ENCODE measurements at regions not wholly inside any gene's neighbourhood (a gene's known extent, or its start where the extent isn't known, plus 50 kb on each side); places are given as distances from the start of the nearest gene placed in this dataset.
"Not testable (repeated sequence)": the region's sequence is repeated elsewhere in the genome, so short reads cannot be mapped to it uniquely, and the experiment has no call there.

DNA sequence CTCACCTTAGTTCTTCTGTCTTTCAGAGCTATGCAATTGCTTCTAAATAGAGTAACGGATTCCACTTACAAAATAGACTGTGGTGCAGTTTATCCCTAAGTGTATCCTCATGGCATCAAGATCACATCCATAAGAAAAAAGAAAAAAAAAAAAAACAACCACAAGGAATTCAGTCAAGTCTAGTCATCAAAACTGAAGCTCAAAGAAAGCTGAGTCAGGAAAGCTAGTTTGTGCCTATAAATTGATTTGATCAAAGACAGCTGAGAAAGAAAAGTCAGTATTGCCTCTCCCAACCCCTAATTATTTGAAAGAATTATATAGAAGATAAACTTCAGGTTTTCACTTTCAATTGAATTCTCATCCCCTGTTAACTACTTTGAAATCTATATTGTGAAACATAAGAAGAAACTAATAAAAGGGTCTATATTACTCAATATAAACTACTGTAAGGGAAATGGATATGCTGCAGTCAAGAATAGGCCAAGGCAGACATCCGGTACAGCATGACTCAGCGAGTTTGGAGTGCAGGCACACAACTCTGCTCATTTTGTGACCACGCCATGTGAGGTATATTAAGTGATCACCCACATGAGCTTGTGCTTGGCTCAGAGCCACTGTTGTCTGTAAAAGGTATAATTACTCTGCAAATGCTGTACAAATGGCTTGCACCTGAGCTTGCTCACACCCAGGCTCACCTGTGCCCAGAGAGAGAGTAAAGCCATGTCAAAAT is 568.1 kb upstream of the CRIM1 start:
- DNase-seq = no peak

DNA sequence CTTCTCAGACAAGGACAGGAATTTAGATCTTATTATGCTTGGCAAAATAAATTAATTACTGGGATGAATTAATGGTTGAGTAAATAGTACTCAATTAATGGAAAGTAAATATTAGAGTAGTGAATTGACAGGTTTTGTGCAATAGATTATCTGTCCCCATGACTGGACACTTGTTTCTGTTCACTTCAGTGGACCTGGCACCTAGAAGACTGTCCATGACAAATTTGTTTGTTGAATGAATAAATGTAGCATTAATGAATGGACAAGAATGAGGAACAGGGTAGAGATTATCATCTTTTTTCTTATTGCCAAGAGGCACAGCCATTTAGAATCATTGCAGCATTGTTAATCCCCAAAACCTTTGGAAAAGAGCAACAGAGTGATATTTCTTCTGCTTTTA is 570.0 kb upstream of the CRIM1 start:
- no peak for DNase-seq

DNA sequence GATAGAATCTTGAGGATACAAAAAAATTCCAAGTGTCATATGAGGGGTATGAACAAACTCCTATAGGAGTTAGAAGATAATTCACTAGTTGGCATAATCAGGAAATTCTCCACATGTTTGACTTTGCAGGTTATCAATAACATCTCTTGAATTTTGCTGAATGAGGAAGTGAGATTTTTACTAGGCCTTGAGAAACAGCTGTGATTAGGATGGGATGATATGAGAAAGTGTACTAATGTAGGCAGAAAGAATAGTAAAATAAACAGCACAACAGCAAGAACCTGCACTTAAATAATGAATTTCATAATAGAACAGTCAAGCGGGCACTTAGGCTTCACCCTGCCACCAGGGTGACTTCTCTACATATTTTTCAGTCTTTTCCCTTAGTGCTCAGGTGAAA is 570.8 kb upstream of the CRIM1 start:
- DNase-seq = no peak

DNA sequence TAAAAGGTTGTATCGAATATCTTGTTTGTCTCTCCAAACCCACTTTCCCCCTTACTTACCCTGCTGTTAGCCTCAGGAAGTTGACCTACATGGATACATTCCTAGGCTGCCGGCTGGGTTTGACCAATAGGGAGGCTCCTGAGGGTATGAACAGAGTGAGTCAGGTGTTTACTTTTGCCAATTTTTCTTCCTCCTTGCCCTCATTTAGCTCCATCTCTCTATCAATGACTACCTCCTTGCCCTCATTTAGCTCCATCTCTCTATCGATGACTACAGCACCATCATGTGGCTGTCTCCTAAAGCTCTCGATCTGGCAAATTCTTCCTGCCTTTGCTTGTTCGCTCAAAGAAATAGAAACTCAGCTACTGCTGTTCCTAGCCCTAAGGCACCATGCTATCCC is 571.9 kb upstream of the CRIM1 start:
- DNase-seq = no peak

DNA sequence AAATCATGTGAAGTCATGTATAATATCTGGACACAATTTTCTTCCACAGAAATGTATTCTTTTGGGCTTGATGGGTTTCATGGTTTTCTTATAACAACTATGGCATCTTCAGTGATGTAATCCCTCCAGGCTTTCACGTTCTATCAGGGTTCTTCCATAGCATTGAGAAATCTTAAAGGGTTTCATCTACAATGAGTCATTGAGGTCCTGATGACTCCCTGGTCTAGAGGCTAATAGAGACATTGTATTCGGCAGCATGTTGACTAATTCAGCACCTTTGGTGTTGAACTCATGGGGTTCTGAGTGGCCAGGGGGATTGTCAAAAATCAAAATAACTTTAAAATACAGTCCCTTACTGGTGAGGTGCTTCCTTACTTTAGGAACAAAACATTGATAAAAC is 614.0 kb upstream of the CRIM1 start:
- no peak for DNase-seq

DNA sequence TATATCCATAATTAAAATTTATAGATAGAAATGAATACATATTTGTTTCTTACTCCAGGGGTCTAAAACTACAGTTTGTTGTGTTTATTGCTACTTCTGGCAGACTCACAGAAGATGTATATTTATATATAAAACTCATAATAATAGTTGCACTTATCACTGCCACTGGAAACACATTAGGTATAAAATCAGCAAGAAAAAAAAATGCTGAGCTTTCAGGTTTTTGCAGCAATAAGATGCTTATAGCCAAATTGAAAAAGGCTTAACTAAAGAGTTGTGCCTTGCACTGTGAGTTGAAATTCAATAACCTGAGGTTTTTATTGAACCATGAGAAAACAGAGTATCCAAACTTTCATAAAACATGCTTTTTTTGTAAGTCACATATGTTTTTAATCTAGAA is 623.9 kb upstream of the CRIM1 start:
- no peak for DNase-seq

DNA sequence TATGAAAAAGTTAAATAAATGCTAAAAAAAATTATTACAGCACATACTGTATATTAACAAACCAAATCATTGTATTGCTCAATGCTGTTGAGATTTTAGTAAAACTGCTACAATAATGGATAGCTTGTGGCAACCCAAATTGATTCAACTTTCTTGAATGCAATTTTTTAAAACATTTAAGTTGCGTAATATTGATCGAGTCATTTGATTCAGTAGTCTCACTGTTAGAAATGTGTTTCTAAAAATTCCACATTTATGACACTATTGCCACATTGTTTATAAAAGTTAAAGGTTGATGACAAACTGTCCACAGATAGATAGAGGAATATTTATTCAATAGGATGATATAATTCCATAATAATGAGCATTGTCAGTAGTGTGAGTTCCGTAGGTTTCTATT is 640.7 kb upstream of the CRIM1 start:
- DNase-seq = no peak

DNA sequence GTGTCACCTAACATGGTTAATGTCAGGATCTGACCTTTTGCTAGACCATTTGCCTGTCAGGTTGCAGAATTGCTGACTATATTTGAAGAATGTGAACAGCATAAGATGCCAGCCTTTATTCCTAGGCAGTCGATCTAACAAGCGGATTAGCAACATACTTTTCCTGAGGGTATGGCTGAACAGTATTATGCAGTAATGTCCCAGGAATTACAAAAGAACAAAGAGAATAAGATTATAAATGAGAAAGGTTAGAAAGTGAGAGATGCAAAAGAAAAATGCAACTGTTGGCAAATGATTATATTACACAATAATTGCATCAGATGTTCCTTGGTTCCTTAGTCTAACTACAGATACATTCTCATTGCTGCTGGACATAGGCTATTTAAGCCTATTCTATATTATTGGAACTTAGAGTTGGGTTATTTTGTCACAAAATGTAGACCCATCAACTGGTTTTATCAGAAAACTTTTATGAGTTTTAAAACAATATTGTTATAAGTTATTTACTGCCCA is 647.1 kb upstream of the CRIM1 start:
- DNase-seq = no peak

DNA sequence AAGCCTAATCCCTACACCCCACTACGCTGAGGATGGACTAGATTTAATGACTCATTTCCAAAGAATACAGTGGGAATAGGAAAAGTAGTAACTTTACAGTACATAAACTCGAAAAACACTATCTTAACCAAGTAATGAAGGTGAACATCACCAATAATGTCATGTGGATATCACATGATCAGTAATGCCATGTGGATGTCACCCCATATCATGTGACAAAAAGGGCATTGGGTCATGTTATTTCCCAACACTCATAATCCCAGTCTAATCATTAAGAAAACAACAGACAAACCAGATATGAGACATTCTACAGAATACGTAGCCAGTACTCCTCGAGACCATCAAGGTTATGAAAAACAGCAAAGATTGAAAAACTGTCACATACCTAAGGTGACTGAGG is 667.3 kb upstream of the CRIM1 start:
- no peak for DNase-seq

DNA sequence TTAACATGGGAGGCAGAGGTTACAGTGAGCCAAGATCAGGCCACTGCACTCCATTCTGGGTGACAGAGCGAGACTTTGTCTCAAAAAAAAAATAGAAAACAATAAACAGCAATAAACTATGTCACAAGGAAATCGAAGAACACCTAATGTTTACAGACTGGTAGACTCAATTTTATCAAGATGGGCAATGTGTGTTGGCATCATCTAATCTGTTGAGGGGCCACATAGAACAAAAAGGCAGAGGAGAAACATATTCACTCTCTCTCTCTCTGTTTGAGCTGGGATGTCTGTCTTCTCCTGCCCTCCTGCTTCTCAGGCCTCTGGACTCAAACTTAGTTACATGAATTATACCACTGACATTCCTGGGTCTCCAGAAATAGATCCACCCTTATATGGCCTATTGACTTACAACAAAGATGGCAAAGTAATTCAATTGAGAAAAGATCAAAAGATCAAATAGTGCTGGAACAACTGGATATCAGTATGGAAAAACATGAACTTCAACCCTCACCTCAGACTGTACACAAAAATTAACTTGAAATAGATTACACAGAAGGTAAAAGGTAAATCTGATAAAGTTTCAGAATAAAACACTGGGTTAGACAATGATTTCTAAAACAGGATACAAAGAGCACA is 703.8 kb upstream of the CRIM1 start:
- no peak for DNase-seq

DNA sequence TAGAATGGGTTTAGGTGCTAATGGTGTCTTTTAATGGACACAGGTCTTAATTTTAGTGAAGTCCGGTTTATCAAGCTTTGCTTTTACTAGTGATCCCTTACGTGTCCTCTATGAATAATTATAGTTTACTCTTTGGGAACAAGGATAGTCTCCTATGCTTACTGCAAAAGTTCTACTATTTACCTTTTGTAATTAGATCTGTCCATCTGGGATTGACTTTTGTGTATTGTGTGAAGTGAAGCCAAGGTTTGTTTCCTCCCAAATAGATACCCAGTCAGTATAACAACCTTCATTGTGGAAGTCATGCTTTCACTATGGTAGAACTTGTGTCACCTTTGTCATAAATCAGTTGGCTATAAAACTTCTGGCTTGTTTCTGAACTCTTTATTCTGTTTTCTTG is 740.9 kb upstream of the CRIM1 start:
- DNase-seq = no peak

DNA sequence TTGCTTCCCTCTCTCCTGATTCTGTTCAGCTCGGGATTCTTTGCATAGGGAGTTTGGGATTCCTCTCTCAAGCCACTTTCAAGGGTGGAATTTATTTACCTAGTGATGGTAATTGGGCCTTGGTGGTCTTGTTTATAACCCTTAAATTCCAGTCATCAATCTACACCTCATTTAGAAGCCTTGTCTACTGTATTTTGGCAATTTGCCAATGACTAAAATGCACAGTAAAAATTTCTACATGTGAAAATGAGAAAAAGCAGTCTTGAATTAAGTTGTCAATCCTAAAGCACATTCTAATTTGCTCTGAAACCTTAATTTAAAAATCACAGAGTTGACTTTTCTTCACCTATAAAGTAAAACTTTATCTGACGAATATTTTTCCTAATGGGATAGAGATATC is 749.2 kb upstream of the CRIM1 start:
- DNase-seq = no peak

DNA sequence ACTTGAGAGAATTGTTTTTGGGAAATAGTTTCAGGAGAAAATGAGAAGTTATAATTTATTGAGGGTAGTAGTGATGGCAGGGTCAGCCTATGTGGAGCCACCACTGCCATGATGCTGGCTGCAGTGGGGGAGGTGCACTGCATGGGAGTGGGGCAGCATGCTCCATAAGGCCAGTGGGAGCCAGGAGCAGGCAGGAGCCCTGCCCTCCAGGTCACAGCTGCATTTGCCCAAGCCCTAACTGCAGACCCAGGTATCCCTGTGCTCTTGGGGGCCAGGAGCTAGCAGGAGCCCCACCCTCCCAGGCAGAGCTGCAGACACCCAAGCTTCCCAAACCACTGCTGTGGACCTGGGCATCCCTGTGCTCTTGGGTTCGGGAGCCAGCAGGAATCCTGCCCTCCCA is 757.3 kb upstream of the CRIM1 start:
- DNase-seq = no peak

DNA sequence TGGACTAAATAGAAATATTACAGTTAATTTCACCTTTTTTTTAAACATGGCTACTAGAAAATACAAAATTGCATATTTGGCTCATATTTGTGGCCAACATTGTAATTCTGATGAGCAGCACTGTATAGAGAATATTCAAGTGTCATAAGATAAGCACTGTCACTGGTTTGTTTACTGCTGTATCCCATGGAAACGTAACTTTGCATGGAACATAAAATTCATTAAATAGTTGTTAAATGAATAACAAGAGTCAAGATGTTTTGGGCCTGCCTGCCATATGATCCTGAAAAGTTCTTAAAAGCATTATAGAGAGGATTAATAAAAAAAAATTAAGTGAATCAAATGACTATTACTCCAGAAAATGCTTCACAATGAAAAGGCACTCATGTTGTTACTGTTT is 763.7 kb upstream of the CRIM1 start:
- DNase-seq = no peak

DNA sequence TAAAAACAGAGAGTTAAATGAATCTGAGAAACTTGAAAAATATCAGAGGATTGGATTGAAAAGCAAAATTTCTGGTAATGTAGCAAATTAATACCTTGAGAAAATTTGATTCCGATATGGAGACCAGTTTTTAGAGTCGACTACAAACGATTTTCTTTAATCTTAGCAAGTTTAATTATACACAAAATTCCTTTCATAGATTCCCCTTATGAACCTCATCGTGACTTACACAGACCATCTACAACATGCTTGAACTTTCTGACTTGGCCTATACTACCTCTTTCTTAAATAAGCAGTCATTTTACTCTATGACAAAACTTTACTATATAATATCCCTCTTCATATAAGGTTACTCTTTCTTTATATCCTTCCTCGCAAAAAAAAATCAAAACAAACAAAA is 769.6 kb upstream of the CRIM1 start:
- DNase-seq = no peak

DNA sequence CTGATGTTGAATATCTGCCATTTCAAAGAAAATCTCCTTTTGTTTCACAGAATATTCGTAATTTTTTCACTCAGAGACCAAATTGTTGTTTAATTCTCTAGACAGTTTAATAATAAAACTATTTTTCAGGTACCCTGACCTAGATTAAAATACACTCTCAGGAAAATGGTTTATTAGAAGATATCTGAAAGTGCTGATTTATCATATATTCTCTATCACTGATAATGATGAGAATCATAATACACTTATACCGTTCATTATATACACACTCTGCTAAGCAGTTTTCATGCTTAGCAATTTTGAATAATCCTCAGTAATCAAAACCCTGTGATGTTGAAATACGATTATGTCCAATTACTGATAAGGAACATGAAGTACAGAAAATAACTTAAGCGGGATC is 772.9 kb upstream of the CRIM1 start:
- DNase-seq = no peak

DNA sequence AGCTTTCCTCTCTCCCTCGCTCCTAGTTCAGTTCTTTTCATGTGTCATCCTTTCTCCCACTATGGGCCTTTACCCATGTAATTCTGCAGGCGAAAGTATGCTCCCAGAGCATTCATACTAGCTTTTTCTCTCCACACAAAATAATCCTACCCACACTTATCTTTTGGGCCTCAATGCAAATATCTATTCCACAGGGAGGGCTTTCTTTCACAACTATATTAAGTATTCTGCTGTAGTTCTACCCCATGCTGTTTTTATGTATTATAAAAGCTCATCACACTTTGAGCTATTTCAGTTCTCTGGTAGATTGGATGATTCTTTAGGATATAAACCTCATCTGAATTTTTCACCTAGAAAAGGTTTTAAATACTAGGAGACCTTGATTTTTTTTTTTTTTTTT is 774.6 kb upstream of the CRIM1 start:
- DNase-seq = no peak

DNA sequence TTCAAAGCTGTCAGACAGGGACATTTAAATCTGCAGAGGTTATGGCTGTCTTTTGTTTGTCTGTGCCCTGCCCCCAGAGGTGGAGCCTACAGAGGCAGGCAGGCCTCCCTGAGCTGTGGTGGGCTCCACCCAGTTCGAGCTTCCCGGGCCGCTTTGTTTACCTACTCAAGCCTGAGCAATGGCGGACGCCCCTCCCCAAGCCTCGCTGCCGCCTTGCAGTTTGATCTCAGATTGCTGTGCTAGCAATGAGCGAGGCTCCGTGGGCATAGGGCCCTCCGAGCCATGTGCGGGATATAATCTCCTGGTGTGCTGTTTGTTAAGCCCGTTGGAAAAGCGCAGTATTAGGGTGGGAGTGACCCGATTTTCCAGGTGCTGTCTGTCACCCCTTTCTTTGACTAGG is 787.0 kb upstream of the CRIM1 start:
- not testable (repeated sequence) for DNase-seq

DNA sequence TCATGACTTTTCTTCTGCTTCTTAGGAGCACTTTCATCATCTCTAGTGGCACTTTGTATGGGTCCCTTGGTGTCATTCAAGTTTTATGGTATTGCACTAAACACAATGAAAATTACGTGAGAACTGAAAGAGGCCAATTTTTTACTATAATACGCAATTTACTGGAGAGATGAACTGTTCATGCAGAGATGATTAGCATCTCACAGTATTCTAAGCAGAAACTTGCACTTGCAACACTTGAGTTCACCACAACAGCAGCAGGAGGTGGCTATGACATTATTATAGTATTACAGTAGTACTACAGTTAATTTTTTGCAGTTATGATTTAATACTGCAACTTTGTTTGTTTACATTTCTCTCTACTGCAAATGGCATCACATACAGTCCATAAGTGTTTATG is 793.1 kb upstream of the CRIM1 start:
- no peak for DNase-seq

DNA sequence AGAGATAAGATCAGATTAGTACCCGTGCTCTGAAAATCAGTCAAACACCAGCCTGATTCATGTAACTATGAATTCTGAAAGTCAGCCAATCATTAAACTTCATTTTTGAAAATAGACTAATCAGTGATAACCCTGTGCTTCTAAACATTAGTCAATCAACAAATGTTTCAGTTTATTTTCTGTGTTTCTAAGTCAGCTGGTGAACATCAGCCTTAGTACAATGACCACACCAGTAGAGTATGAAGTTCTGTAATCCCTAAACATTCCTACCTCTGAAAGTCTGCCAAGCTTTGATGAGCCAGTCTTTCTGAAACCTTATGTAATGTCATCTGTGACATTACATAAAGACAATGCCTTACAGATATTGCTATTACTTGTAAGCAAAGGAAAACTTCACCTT is 807.4 kb upstream of the CRIM1 start:
- no peak for DNase-seq

DNA sequence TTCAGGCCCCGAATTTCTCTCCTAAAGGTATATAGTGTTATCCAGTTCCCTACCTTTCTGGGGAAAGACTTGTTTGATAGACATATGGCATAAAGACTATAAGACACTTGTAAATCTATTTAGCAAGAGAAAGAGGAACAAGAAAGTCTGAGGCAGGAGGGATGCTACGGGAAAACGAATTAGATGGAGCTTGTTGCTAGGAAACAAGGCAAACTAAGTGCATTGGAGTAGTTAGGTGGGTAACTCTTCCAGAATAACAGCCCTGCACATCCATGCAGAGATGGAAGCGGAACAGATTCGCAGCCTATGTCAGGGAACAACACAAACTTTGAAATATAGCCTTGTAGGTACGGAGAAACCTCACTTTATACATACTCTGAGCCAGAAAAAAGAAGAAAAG is 810.3 kb upstream of the CRIM1 start:
- no peak for DNase-seq

DNA sequence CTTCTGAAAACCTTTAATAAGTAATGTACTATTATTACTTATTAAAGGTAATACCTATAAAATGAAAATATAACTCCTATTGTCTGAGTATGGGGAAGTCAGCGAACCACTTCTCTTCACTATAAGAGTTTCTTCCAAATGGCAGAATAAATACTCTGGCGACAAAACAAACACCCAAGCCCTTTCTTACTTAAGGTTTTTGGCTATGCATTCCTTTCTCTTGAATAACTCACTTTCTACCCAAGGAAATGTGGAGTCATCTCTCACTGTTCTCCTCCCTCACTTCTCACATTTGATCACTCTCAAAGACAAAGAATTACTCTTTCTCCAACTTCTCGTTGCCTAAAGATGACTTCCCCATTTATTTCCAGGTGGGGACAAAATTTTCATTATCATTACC is 816.8 kb upstream of the CRIM1 start:
- no peak for DNase-seq

DNA sequence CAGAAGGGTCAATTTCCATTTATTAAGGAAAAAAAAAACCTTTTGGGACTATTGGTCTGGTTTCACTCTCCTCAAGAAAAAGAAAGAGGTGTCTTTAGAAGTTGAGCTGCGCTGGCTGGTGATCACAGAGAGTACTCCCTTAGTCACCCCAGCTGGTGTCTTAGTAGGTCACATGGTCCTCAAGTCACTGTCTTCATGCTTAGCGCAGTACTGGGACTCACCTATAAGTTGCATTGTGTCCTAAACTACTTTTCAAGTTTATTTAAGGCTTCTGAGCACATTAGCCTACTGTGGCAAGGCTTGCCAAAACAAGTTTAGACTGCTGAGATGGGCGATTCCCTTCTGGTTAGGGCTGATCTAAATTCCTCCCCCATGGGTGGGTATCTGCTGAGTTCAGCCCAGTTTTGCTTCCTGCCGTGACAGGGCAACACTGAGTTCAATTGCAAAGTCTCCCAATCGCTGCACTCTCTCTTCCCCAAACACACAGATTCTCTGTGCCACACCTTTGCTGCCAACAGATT is 824.9 kb upstream of the CRIM1 start:
- no peak for DNase-seq

DNA sequence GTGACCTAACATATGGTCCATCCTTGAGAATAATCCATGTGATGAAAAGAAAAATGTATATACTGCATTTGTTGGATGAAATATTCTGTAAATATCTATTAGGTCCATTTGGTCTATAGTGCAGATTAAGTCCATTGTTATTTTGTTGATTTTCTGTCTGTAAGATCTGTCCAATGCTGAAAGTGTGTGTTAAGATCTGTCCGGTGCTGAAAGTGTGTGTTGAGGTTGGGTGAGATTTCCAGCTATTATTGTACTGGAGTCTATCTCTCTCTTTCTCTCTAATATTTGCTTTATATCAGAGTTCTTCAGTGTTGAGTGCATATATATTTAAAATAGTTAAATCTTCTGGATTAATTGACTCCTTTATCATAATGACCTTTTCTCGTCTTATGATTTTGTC is 828.8 kb upstream of the CRIM1 start:
- no peak for DNase-seq

DNA sequence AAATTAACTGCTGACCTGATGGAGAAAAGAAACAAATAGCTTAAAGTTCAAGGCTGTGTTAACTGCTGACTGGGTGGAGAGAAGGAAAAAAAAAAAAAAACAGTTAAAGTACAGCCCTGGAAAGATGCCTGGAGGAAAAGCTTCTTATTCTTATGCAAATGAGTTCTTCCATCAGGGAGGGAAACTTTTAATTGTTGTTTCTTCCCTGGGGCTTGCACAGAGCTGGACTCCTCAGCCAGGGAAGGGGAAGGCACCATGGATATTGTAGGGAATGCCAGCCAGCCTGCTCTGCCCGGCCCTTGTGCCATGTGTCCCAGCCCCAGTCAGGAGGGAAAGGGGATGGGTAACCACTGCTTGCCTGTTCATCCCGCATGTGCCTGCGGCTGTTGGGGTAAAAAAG is 833.1 kb upstream of the CRIM1 start:
- no peak for DNase-seq
